ENCODE measurements at regions not wholly inside any gene's neighbourhood (a gene's known extent, or its start where the extent isn't known, plus 50 kb on each side); places are given as distances from the start of the nearest gene placed in this dataset.
"Not testable (repeated sequence)": the region's sequence is repeated elsewhere in the genome, so short reads cannot be mapped to it uniquely, and the experiment has no call there.

- no peak for DNase-seq
Measured at GRCh38 chr2:107669335-107669734, 157.4 kb upstream of the RGPD4 start.

- no peak for DNase-seq
Measured at GRCh38 chr2:107681936-107682335, 144.8 kb upstream of the RGPD4 start.

GRCh38 chr2:107684421-107684820, 142.3 kb upstream of the RGPD4 start:
- no peak for DNase-seq

GRCh38 chr2:107685421-107685986, 141.2 kb upstream of the RGPD4 start:
- DNase-seq: no peak

- DNase-seq: no peak
Measured at GRCh38 chr2:107687073-107687472, 139.6 kb upstream of the RGPD4 start.

- no peak for DNase-seq
Measured at GRCh38 chr2:107688135-107688534, 138.6 kb upstream of the RGPD4 start.

GRCh38 chr2:107693604-107694003, 133.1 kb upstream of the RGPD4 start:
- no peak for DNase-seq

- DNase-seq: no peak
Measured at GRCh38 chr2:107694667-107695066, 132.0 kb upstream of the RGPD4 start.

GRCh38 chr2:107697385-107697784, 129.3 kb upstream of the RGPD4 start:
- DNase-seq: no peak

GRCh38 chr2:107698861-107699260, 127.8 kb upstream of the RGPD4 start:
- DNase-seq: no peak

GRCh38 chr2:107700073-107700472, 126.6 kb upstream of the RGPD4 start:
- no peak for DNase-seq

GRCh38 chr2:107711941-107712340, 114.8 kb upstream of the RGPD4 start:
- no peak for DNase-seq

- no peak for DNase-seq
Measured at GRCh38 chr2:107712857-107713256, 113.8 kb upstream of the RGPD4 start.

GRCh38 chr2:107717661-107718060, 109.0 kb upstream of the RGPD4 start:
- DNase-seq: no peak

GRCh38 chr2:107719141-107719540, 107.6 kb upstream of the RGPD4 start:
- no peak for DNase-seq

GRCh38 chr2:107719836-107720235, 106.9 kb upstream of the RGPD4 start:
- no peak for DNase-seq

GRCh38 chr2:107721178-107721577, 105.5 kb upstream of the RGPD4 start:
- no peak for DNase-seq

- DNase-seq: no peak
Measured at GRCh38 chr2:107721586-107721985, 105.1 kb upstream of the RGPD4 start.

- not testable (repeated sequence) for DNase-seq
Measured at GRCh38 chr2:107725824-107726223, 100.9 kb upstream of the RGPD4 start.

- no peak for DNase-seq
Measured at GRCh38 chr2:107727318-107727717, 99.4 kb upstream of the RGPD4 start.

GRCh38 chr2:107728586-107728985, 98.1 kb upstream of the RGPD4 start:
- DNase-seq: no peak

GRCh38 chr2:107729440-107729839, 97.3 kb upstream of the RGPD4 start:
- no peak for DNase-seq

GRCh38 chr2:107730898-107731297, 95.8 kb upstream of the RGPD4 start:
- no peak for DNase-seq

- DNase-seq: no peak
Measured at GRCh38 chr2:107731435-107731834, 95.3 kb upstream of the RGPD4 start.

- no peak for DNase-seq
Measured at GRCh38 chr2:107735201-107735600, 91.5 kb upstream of the RGPD4 start.

- no peak for DNase-seq
Measured at GRCh38 chr2:107737756-107738155, 88.9 kb upstream of the RGPD4 start.

All from NCI-H1417 treated with DMSO at 0.1 percent for 48 hours (cell line).